Liver (tissue), 8 donors: ENCODE measurements at regions not wholly inside any gene's neighbourhood (a gene's known extent, or its start where the extent isn't known, plus 50 kb on each side); places are given as distances from the start of the nearest gene placed in this dataset.

ENCODE experiments used
- DNase-seq: peaks from one replicate; pipeline ENCODE4 v3.0.0-alpha.2; 2017; ENCODE audit warnings: low spot score
- H3K27ac ChIP-seq, 2 donors: one replicate each; pipeline ENCODE4 v1.7.0; 2013; ENCODE audit warnings: inconsistent platforms in 2 of 2, low read length in 2 of 2, control low read depth in 1 of 2, low read depth in 1 of 2, mild to moderate bottlenecking in 1 of 2
- H3K27me3 ChIP-seq, 4 donors: one replicate each; pipeline versions ENCODE4 v1.6.1 to v1.7.0; 2013; ENCODE audit warnings: low read length in 3 of 4, inconsistent platforms in 1 of 4, mild to moderate bottlenecking in 1 of 4, moderate library complexity in 1 of 4; ENCODE audit not compliant: control insufficient read depth in 4 of 4, insufficient read depth in 4 of 4
- H3K36me3 ChIP-seq, 4 donors: one replicate each; pipeline versions ENCODE4 v1.6.1 to v1.7.0; 2013; ENCODE audit warnings: low read length in 3 of 4, mild to moderate bottlenecking in 3 of 4, low read depth in 1 of 4, moderate library complexity in 1 of 4; ENCODE audit not compliant: control insufficient read depth in 4 of 4, insufficient read depth in 3 of 4
- H3K4me1 ChIP-seq, 4 donors: one replicate each; pipeline versions ENCODE4 v1.6.1 to v1.7.0; 2013; ENCODE audit warnings: low read length in 3 of 4, mild to moderate bottlenecking in 3 of 4, moderate library complexity in 1 of 4; ENCODE audit not compliant: control insufficient read depth in 4 of 4, insufficient read depth in 4 of 4
- H3K4me3 ChIP-seq, 3 donors: one replicate each; pipeline versions ENCODE4 v1.6.1 to v1.7.0; 2013; ENCODE audit warnings: low read length in 3 of 3, control low read depth in 1 of 3, low read depth in 1 of 3, mild to moderate bottlenecking in 1 of 3
- H3K9ac ChIP-seq, 2 donors: one replicate each; pipeline ENCODE4 v1.7.0; 2013; ENCODE audit warnings: low read length in 2 of 2, mild to moderate bottlenecking in 2 of 2, moderate library complexity in 2 of 2, control low read depth in 1 of 2, low read depth in 1 of 2
- H3K9me3 ChIP-seq, 4 donors: one replicate each; pipeline versions ENCODE4 v1.6.1 to v1.7.0; 2013; ENCODE audit warnings: low read length in 3 of 4; ENCODE audit not compliant: control insufficient read depth in 4 of 4
- EGR1 ChIP-seq, 2 donors: IDR thresholded peaks; 2 replicates each; pipeline ENCODE4 v1.6.1; 2016 to 2018; ENCODE audit warnings: antibody characterized with exemption in 2 of 2, low read depth in 2 of 2
- FOXA1 ChIP-seq: IDR thresholded peaks from 2 replicates; pipeline ENCODE4 v1.6.1; 2016; ENCODE audit warnings: antibody characterized with exemption
- FOXA2 ChIP-seq: IDR thresholded peaks from 2 replicates; pipeline ENCODE4 v1.6.1; 2016; ENCODE audit warnings: antibody characterized with exemption
- GABPA ChIP-seq, 2 donors: IDR thresholded peaks in 1 of 2; conservative IDR thresholded peaks in 1 of 2; 2 replicates each; pipeline ENCODE4 v1.6.1; 2016; ENCODE audit warnings: antibody characterized with exemption in 2 of 2, mild to moderate bottlenecking in 1 of 2, moderate library complexity in 1 of 2
- HNF4A ChIP-seq, 2 donors: conservative IDR thresholded peaks; 2 replicates each; pipeline ENCODE4 v1.6.1; 2016; ENCODE audit warnings: antibody characterized with exemption in 2 of 2, mild to moderate bottlenecking in 2 of 2
- HNF4G ChIP-seq: IDR thresholded peaks from 2 replicates; pipeline ENCODE4 v1.6.1; 2016; ENCODE audit warnings: antibody characterized with exemption
- JUND ChIP-seq, 2 donors: IDR thresholded peaks; 2 replicates each; pipeline ENCODE4 v1.6.1; 2016; ENCODE audit warnings: antibody characterized with exemption in 2 of 2
- NR2F2 ChIP-seq: IDR thresholded peaks from 2 replicates; pipeline ENCODE4 v1.6.1; 2016; ENCODE audit warnings: antibody characterized with exemption
- RAD21 ChIP-seq, 2 donors: IDR thresholded peaks; 2 replicates each; pipeline ENCODE4 v1.6.1; 2016; ENCODE audit warnings: antibody characterized with exemption in 2 of 2, mild to moderate bottlenecking in 2 of 2
- RXRA ChIP-seq, 2 donors: IDR thresholded peaks; 2 replicates each; pipeline ENCODE4 v1.6.1; 2017 to 2018; ENCODE audit warnings: antibody characterized with exemption in 2 of 2, mild to moderate bottlenecking in 1 of 2
- TAF1 ChIP-seq: conservative IDR thresholded peaks from 2 replicates; pipeline ENCODE4 v1.6.1; 2016; ENCODE audit warnings: antibody characterized with exemption, mild to moderate bottlenecking
- YY1 ChIP-seq: IDR thresholded peaks from 2 replicates; pipeline ENCODE4 v1.6.1; 2016; ENCODE audit warnings: antibody characterized with exemption, mild to moderate bottlenecking
- WGBS: extraction: QIAGEN DNeasy Blood & Tissue Kit; methylation state at CpG from one replicate; pipeline ENCODE4 v1.1.7; 2013; 5-methylcytosine and 5-hydroxymethylcytosine counted together
- TF ChIP-seq, protein P1 (sequence below): IDR thresholded peaks from 2 replicates; pipeline ENCODE4 v1.6.1; 2016; ENCODE audit warnings: antibody characterized with exemption
- TF ChIP-seq, protein P2 (sequence below): fragments of 150-350 bp; IDR thresholded peaks from 2 replicates; pipeline ENCODE4 v1.5.1; 2017; ENCODE audit warnings: improper control_type of control experiment, low read depth, low read length; ENCODE audit not compliant: missing input control
- TF ChIP-seq, protein P3 (sequence below): IDR thresholded peaks from 2 replicates; pipeline ENCODE4 v1.6.1; 2016; ENCODE audit warnings: antibody characterized with exemption
- TF ChIP-seq, protein P4 (sequence below): IDR thresholded peaks from 2 replicates; pipeline ENCODE4 v1.6.1; 2016; ENCODE audit warnings: antibody characterized with exemption, mild to moderate bottlenecking
- TF ChIP-seq, protein P5 (sequence below): IDR thresholded peaks from 2 replicates; pipeline ENCODE4 v1.6.1; 2016; ENCODE audit warnings: antibody characterized with exemption
- donor health status: healthy.
- donor health status: healthy.
- donor health status: healthy.
- donor health status: healthy.
- donor health status: healthy.

DNA sequence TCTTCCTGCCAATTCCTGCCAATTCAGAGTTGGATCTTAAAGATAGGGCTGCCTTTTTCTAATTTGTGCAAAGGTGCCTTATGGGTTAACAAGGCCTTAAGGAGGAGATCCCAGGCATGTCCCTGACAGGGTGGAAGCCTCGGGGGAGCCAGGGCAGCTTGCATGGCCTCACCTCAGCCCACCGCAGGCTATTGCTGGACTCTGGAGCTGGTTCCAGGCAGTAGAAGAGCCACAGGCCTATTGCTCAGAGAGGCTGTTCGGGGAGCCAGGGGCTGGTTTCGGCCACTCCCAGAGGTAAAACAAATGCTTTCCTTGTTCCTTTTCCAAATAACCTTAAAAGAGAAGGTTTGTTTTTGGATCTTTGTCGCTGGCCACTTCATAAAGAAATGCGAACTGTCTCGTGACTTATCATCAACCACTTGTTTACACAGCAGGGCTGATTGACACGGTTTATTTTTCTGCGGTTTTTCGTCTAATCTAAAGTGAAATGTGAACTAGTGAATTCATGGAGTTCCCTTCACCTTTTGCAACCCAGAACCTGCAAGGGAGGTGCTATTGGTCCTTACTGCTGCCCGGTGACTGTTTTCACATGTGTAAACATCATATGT is 108.6 kb downstream of the APOB start:
- Histone ChIP-seq H3K4me3 (no peak overlapping the region), H3K9ac (no peak overlapping the region), H3K9me3 (no peaks in the 10 kb centered on the region), H3K27me3 (no peaks in the 10 kb centered on the region), H3K36me3 (no peaks in the 10 kb centered on the region), H3K4me1 (no peaks in the 10 kb centered on the region), H3K27ac (no peak overlapping the region)
- 76% methylated on average over 11 of the region's 11 CpGs for WGBS
- TF ChIP-seq, protein P1, sequence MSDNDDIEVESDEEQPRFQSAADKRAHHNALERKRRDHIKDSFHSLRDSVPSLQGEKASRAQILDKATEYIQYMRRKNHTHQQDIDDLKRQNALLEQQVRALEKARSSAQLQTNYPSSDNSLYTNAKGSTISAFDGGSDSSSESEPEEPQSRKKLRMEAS = no peak
- TF ChIP-seq, protein P2, sequence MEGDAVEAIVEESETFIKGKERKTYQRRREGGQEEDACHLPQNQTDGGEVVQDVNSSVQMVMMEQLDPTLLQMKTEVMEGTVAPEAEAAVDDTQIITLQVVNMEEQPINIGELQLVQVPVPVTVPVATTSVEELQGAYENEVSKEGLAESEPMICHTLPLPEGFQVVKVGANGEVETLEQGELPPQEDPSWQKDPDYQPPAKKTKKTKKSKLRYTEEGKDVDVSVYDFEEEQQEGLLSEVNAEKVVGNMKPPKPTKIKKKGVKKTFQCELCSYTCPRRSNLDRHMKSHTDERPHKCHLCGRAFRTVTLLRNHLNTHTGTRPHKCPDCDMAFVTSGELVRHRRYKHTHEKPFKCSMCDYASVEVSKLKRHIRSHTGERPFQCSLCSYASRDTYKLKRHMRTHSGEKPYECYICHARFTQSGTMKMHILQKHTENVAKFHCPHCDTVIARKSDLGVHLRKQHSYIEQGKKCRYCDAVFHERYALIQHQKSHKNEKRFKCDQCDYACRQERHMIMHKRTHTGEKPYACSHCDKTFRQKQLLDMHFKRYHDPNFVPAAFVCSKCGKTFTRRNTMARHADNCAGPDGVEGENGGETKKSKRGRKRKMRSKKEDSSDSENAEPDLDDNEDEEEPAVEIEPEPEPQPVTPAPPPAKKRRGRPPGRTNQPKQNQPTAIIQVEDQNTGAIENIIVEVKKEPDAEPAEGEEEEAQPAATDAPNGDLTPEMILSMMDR = no peak
- no peak for TF ChIP-seq RAD21 (IDR thresholded peaks at IDR 0.05)
- no peak for TF ChIP-seq RXRA (IDR thresholded peaks at IDR 0.05)
- no peak for TF ChIP-seq JUND (IDR thresholded peaks at IDR 0.05)
- no peak for TF ChIP-seq GABPA (IDR thresholded peaks at IDR 0.05 in 1 of 2, conservative IDR thresholded peaks at IDR 0.05 in 1 of 2)
- no peak for TF ChIP-seq FOXA1
- TF ChIP-seq HNF4G = no peak
- no peak for TF ChIP-seq TAF1
- TF ChIP-seq, protein P3, sequence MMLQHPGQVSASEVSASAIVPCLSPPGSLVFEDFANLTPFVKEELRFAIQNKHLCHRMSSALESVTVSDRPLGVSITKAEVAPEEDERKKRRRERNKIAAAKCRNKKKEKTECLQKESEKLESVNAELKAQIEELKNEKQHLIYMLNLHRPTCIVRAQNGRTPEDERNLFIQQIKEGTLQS = no peak
- no peak for TF ChIP-seq NR2F2
- no peak for TF ChIP-seq FOXA2
- TF ChIP-seq HNF4A (conservative IDR thresholded peaks at IDR 0.05) = no peak
- TF ChIP-seq, protein P4, sequence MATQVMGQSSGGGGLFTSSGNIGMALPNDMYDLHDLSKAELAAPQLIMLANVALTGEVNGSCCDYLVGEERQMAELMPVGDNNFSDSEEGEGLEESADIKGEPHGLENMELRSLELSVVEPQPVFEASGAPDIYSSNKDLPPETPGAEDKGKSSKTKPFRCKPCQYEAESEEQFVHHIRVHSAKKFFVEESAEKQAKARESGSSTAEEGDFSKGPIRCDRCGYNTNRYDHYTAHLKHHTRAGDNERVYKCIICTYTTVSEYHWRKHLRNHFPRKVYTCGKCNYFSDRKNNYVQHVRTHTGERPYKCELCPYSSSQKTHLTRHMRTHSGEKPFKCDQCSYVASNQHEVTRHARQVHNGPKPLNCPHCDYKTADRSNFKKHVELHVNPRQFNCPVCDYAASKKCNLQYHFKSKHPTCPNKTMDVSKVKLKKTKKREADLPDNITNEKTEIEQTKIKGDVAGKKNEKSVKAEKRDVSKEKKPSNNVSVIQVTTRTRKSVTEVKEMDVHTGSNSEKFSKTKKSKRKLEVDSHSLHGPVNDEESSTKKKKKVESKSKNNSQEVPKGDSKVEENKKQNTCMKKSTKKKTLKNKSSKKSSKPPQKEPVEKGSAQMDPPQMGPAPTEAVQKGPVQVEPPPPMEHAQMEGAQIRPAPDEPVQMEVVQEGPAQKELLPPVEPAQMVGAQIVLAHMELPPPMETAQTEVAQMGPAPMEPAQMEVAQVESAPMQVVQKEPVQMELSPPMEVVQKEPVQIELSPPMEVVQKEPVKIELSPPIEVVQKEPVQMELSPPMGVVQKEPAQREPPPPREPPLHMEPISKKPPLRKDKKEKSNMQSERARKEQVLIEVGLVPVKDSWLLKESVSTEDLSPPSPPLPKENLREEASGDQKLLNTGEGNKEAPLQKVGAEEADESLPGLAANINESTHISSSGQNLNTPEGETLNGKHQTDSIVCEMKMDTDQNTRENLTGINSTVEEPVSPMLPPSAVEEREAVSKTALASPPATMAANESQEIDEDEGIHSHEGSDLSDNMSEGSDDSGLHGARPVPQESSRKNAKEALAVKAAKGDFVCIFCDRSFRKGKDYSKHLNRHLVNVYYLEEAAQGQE = no peak
- no peak for TF ChIP-seq EGR1 (IDR thresholded peaks at IDR 0.05; ENCODE audit: low read depth in 2 of 2)
- DNase-seq = no peak

DNA sequence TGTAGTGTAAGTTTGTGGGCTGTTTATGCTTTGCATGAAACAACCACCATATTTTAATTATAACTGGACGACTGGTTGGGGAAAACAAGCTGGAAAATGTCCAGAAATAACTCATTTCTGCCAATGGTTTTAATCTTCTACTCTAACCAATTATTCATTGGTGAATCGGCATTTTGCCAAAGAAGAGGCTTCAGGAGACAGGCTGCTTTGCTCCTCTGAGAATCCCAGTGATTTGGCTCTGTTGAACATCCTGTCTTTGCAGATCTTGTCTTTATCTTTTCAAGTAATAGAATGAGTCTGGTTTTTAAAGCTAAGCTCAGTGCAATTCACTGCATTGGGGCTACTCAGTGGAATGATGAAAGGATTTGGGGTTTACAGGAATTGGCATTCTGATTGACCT is 109.6 kb downstream of the APOB start:
- no peak overlapping the region for H3K9ac ChIP-seq
- H3K9me3 ChIP-seq = no peaks in the 10 kb centered on the region
- 39% methylated on average over 2 of the region's 2 CpGs for whole genome bisulfite sequencing
- no peaks in the 10 kb centered on the region for H3K36me3 ChIP-seq
- no peak for TF ChIP-seq YY1
- no peak for TF ChIP-seq EGR1 (IDR thresholded peaks at IDR 0.05; ENCODE audit: low read depth in 2 of 2)
- no peak for TF ChIP-seq RAD21 (IDR thresholded peaks at IDR 0.05)
- no peak for TF ChIP-seq FOXA2
- TF ChIP-seq JUND (IDR thresholded peaks at IDR 0.05) = no peak
- TF ChIP-seq, protein P3 = no peak
- TF ChIP-seq, protein P4 = no peak
- TF ChIP-seq HNF4A (conservative IDR thresholded peaks at IDR 0.05) = no peak
- TF ChIP-seq, protein P5, sequence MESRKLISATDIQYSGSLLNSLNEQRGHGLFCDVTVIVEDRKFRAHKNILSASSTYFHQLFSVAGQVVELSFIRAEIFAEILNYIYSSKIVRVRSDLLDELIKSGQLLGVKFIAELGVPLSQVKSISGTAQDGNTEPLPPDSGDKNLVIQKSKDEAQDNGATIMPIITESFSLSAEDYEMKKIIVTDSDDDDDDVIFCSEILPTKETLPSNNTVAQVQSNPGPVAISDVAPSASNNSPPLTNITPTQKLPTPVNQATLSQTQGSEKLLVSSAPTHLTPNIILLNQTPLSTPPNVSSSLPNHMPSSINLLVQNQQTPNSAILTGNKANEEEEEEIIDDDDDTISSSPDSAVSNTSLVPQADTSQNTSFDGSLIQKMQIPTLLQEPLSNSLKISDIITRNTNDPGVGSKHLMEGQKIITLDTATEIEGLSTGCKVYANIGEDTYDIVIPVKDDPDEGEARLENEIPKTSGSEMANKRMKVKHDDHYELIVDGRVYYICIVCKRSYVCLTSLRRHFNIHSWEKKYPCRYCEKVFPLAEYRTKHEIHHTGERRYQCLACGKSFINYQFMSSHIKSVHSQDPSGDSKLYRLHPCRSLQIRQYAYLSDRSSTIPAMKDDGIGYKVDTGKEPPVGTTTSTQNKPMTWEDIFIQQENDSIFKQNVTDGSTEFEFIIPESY = no peak
- no peak for TF ChIP-seq TAF1
- TF ChIP-seq, protein P1 = no peak
- no peaks in the 10 kb centered on the region for H3K4me1 ChIP-seq
- H3K27ac ChIP-seq = no peak overlapping the region
- H3K27me3 ChIP-seq = no peaks in the 10 kb centered on the region
- no peak overlapping the region for H3K4me3 ChIP-seq
- DNase-seq = no peak
